Retinal pigment epithelial cell (primary cell): ENCODE measurements at regions not wholly inside any gene's neighbourhood (a gene's known extent, or its start where the extent isn't known, plus 50 kb on each side); places are given as distances from the start of the nearest gene placed in this dataset.

Experiments
- DNase-seq: peaks from one replicate; pipeline ENCODE4 v3.0.0-alpha.2; 2010; ENCODE audit warnings: low read depth
- H3K4me3 ChIP-seq: 2 replicates; pipeline ENCODE4 v1.5.1; 2011; ENCODE audit warnings: mild to moderate bottlenecking, low read length, control low read depth, moderate library complexity
- CTCF ChIP-seq: conservative IDR thresholded peaks from 2 replicates; pipeline ENCODE4 v1.5.1; 2011; ENCODE audit warnings: low read depth, low read length, control low read depth, inconsistent platforms

GRCh38 chr3:106816838-106817237 lies 560.4 kb upstream of the CCDC54 start:
- no peak for DNase-seq
- TF ChIP-seq CTCF: no peak
- H3K4me3 ChIP-seq: no peak overlapping the region

GRCh38 chr3:106817706-106818105 lies 559.5 kb upstream of the CCDC54 start:
- TF ChIP-seq CTCF: no peak
- no peak for DNase-seq
- no peak overlapping the region for H3K4me3 ChIP-seq

- H3K4me3 ChIP-seq: no peak overlapping the region
- no peak for TF ChIP-seq CTCF
- DNase-seq: no peak
Observed at GRCh38 chr3:106819440-106819839, 557.8 kb upstream of the CCDC54 start.

GRCh38 chr3:106820726-106821362 lies 556.4 kb upstream of the CCDC54 start:
- no peak overlapping the region for H3K4me3 ChIP-seq
- no peak for TF ChIP-seq CTCF
- DNase-seq: no peak

GRCh38 chr3:106821801-106822200 lies 555.4 kb upstream of the CCDC54 start:
- DNase-seq: no peak
- no peak for TF ChIP-seq CTCF
- H3K4me3 ChIP-seq: no peak overlapping the region

- DNase-seq: no peak
- H3K4me3 ChIP-seq: no peak overlapping the region
- no peak for TF ChIP-seq CTCF
Observed at GRCh38 chr3:106822204-106822603, 555.0 kb upstream of the CCDC54 start.

GRCh38 chr3:106823701-106824100 lies 553.5 kb upstream of the CCDC54 start:
- H3K4me3 ChIP-seq: no peak overlapping the region
- DNase-seq: peak; percentile 65
- TF ChIP-seq CTCF: no peak
